Gastroesophageal sphincter (tissue), 3 donors: ENCODE measurements at regions not wholly inside any gene's neighbourhood (a gene's known extent, or its start where the extent isn't known, plus 50 kb on each side); places are given as distances from the start of the nearest gene placed in this dataset.

Source experiments
- CTCF ChIP-seq, 4 experiments: fragments of 200-600 bp in 2 of 4; fragments of 450-650 bp in 2 of 4; sonication (generic) in 1 of 4; IDR thresholded peaks; one replicate each; pipeline ENCODE4 v1.5.1; 2017 to 2019; ENCODE audit warnings: antibody characterized with exemption in 4 of 4, mild to moderate bottlenecking in 2 of 4, moderate library complexity in 2 of 4
- EP300 ChIP-seq: sonication (generic); formaldehyde crosslinking; IDR thresholded peaks from one replicate; pipeline ENCODE4 v1.6.1; 2017; ENCODE audit warnings: antibody characterized with exemption, mild to moderate bottlenecking
- POLR2A ChIP-seq, 2 donors: fragments of 450-650 bp; IDR thresholded peaks; one replicate each; pipeline ENCODE4 v1.6.1; 2017; ENCODE audit warnings: antibody characterized with exemption in 2 of 2, mild to moderate bottlenecking in 2 of 2, moderate library complexity in 1 of 2
- POLR2AphosphoS5 ChIP-seq: sonication (generic); formaldehyde crosslinking; IDR thresholded peaks from one replicate; pipeline ENCODE4 v1.6.1; 2017; ENCODE audit warnings: antibody characterized with exemption

GRCh38 chrX:142655507-142655906 lies 370.2 kb upstream of the SPANXN4 start:
- TF ChIP-seq CTCF (IDR thresholded peaks at IDR 0.05) (no peak), EP300 (no peak), POLR2A (IDR thresholded peaks at IDR 0.05) (no peak), POLR2AphosphoS5 (no peak)
